ENCODE measurements at regions not wholly inside any gene's neighbourhood (a gene's known extent, or its start where the extent isn't known, plus 50 kb on each side); places are given as distances from the start of the nearest gene placed in this dataset.

DNA sequence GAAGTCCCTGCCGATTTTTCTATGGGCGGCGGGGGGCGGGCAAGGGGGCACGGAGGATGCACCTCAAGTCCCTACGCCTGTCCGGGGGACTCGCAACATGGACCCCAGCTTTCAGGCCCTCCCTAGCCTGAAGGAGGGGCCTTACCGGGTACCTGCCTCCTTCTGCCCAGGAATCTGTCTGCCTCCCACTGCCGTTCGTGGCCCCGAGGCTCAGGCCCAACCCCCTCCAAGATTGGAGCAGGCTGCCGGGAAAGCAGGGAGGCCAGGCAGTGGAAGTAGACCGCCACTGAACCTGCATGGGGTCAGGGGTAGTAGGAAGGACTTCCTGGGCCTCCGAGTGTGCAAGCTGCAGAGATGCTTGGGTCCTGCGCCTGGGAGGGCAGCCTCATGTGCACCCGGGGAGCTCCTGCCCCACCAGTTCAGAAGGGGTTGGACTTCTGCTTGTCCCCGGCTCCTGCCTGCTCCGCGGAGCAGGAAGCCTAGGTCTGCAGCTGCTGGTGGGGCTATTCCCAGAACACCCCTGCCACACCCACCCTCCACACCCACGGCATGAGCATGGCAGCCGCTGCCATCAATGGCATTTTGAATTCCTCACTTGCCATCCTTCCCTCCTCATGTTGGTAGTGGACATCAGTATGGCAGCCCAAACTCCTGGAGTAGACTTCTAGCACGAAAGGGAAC, 1312.7 kb upstream of the ACO1 start:
- no peaks in the 10 kb centered on the region for H3K36me3 ChIP-seq
- peaks cover 0 to 9% of the 10 kb centered on the region in 2 donors for H3K9me3 ChIP-seq
- intact Hi-C loops (cut with DNase I): no loop called here
- no peak for ATAC-seq
- H3K27ac ChIP-seq: no peak overlapping the region
- H3K27me3 ChIP-seq: no peaks in the 10 kb centered on the region
- TF ChIP-seq, protein P1, sequence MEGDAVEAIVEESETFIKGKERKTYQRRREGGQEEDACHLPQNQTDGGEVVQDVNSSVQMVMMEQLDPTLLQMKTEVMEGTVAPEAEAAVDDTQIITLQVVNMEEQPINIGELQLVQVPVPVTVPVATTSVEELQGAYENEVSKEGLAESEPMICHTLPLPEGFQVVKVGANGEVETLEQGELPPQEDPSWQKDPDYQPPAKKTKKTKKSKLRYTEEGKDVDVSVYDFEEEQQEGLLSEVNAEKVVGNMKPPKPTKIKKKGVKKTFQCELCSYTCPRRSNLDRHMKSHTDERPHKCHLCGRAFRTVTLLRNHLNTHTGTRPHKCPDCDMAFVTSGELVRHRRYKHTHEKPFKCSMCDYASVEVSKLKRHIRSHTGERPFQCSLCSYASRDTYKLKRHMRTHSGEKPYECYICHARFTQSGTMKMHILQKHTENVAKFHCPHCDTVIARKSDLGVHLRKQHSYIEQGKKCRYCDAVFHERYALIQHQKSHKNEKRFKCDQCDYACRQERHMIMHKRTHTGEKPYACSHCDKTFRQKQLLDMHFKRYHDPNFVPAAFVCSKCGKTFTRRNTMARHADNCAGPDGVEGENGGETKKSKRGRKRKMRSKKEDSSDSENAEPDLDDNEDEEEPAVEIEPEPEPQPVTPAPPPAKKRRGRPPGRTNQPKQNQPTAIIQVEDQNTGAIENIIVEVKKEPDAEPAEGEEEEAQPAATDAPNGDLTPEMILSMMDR (IDR thresholded peaks at IDR 0.05): no peak
- peak in 1 of 4 donors; percentile 49 for DNase-seq
- no peaks in the 10 kb centered on the region for H3K4me1 ChIP-seq
- H3K4me3 ChIP-seq: no peak overlapping the region

DNA sequence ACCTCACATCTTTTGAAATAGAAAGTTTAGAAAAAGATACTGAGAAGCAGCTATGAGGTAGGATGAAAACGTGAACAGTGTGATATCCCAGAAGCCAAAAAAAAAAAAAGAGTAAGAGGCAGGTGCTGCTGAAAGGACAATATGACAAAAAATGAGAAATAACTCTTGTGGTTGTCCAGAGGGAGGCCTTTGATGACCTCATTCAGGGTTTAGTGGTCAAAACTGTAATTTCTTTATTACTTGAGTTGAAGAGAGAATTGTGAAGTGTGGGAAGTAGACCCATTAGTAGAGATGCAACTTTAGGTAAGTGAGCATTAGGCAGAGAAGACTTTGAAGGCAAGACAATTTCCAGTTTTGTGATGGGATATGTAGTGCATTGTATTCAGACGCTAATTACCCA, 1306.3 kb upstream of the ACO1 start:
- no peak overlapping the region for H3K27ac ChIP-seq
- DNase-seq (no peak), ATAC-seq (no peak)
- H3K4me1 ChIP-seq: no peaks in the 10 kb centered on the region
- H3K4me3 ChIP-seq: no peak overlapping the region
- no peaks in the 10 kb centered on the region for H3K36me3 ChIP-seq
- TF ChIP-seq, protein P1 (IDR thresholded peaks at IDR 0.05): no peak
- intact Hi-C loops (cut with DNase I): no loop called here
- no peaks in the 10 kb centered on the region for H3K27me3 ChIP-seq
- no peaks in the 10 kb centered on the region for H3K9me3 ChIP-seq

DNA sequence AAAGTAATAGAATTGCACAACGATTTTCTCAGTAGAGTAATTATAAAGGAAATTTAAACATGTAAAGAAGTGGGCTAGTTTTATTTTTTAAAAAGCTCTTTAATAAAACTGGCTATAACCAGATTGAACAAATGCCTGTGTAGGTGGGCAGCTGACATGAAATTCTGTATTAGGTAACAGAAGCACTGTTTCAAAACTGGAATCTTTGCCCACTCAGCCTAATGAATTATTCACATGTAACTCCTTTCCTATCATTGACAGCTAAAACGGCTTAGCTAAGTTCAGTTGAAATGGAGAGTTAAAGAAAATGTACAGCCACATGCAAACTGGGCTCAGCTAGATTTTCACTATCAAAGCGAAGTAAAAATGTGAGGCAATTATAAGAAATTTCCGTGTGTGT, 1300.1 kb upstream of the ACO1 start:
- DNase-seq (no peak), ATAC-seq (no peak)
- Histone ChIP-seq H3K4me3 (no peak overlapping the region), H3K4me1 (no peaks in the 10 kb centered on the region), H3K9me3 (no peaks in the 10 kb centered on the region), H3K27ac (no peak overlapping the region), H3K36me3 (no peaks in the 10 kb centered on the region), H3K27me3 (no peaks in the 10 kb centered on the region)
- intact Hi-C loops (cut with DNase I): no loop called here
- TF ChIP-seq, protein P1 (IDR thresholded peaks at IDR 0.05): no peak

DNA sequence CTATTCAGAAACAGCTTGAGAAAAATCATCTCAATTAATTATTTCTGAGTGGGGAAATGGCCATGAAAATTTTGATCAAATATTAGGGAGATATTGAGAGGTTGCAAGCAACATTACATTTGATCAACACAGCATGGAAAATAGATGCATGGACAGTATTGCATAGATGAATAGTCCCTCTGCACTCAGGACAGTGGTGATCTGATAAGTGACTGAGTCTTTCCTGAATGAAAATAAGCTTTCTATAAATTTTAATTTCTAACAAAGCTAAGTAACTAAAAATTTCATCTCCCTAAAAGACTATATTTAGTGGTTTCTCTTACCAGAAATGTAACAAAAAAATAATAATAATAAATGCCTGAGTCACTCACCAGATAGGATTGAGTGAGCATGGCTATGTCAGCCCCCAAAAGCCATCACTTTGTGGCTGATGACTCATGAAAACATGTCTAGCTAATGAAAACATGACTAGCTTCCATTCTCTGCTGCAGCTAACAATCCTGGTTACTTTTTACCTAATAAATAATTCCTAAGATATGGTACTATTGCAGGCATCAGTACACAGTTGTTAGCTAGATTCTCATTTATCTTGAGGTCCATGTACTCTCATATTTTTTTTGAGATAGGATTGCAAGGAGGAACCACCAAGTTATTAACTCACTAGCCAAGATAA, 1294.8 kb upstream of the ACO1 start:
- Histone ChIP-seq H3K4me1 (no peaks in the 10 kb centered on the region), H3K27ac (no peak overlapping the region), H3K27me3 (no peaks in the 10 kb centered on the region), H3K9me3 (no peaks in the 10 kb centered on the region), H3K36me3 (no peaks in the 10 kb centered on the region), H3K4me3 (no peak overlapping the region)
- TF ChIP-seq, protein P1 (IDR thresholded peaks at IDR 0.05): no peak
- intact Hi-C loops (cut with DNase I): no loop called here
- DNase-seq (no peak), ATAC-seq (no peak)

DNA sequence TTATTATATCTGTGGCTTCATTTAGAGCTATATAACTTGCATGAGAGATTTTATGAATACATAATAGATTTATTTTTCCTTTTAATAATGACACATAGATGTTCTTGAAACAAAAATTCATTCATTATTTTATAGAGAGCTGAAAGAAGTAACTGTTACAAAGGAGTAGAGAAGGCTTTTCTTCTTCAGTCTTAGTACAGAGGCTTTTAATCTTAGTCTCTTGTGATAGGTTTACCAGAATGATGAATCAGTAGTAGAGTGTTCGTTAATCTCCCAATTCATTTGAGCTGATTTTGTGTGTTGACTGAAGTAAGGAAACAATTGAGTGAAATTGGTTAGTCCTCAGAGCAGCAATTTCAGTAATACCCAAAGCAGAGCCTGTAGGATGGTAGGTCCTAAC, 1284.1 kb upstream of the ACO1 start:
- H3K27me3 ChIP-seq: no peaks in the 10 kb centered on the region
- H3K4me1 ChIP-seq: no peaks in the 10 kb centered on the region
- no peak overlapping the region for H3K4me3 ChIP-seq
- DNase-seq (no peak), ATAC-seq (no peak)
- intact Hi-C loops (cut with DNase I): no loop called here
- TF ChIP-seq, protein P1 (IDR thresholded peaks at IDR 0.05): no peak
- H3K9me3 ChIP-seq: no peaks in the 10 kb centered on the region
- no peak overlapping the region for H3K27ac ChIP-seq
- no peaks in the 10 kb centered on the region for H3K36me3 ChIP-seq
